NK-92 (cell line): ENCODE measurements at regions not wholly inside any gene's neighbourhood (a gene's known extent, or its start where the extent isn't known, plus 50 kb on each side); places are given as distances from the start of the nearest gene placed in this dataset.
A peak's percentile ranks its signal among the peaks of the same experiment; 100 is the strongest.

Experiments used
- DNase-seq: peaks from one replicate; lab custom pipeline; 2025; ENCODE audit not compliant: unreplicated experiment; lab: John Stamatoyannopoulos, UW

GRCh38 chr6:2563635-2564034 lies 187.1 kb downstream of the MYLK4 start:
- DNase-seq = no peak

- DNase-seq = no peak
Measured at GRCh38 chr6:2562721-2563451, 187.8 kb downstream of the MYLK4 start.

GRCh38 chr6:2560917-2561698 lies 189.6 kb downstream of the MYLK4 start:
- DNase-seq = no peak

GRCh38 chr6:2560140-2560818 lies 190.4 kb downstream of the MYLK4 start:
- no peak for DNase-seq

GRCh38 chr6:2558861-2559801 lies 191.6 kb downstream of the MYLK4 start:
- DNase-seq = no peak

GRCh38 chr6:2558098-2558680 lies 192.5 kb downstream of the MYLK4 start:
- DNase-seq = no peak

DNA sequence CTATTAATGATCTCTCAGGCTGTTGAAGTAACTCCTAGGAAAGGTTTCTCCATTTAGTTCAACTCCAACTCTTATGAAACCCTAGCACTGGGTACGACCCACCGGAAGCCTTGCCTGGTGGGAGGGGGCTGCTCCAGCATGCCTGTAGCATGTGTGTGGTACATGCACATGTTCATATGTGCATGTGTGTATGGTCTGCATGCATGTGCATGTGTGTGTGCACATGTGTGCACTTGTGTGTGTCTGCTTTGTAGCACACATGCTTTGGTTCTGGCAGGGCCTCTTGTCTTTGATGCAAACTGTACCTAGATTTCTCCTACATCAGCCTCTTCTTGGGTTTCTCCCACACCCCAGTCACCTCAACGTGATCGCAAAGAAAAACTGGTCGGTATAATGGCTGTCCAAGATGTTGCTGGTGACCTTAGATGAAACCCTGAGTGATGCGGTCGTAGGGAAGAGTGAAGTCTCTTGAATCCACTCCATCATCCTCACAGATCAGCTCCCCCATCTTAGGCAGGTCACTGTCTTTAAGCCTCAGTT lies 193.5 kb downstream of the MYLK4 start:
- DNase-seq = no peak

DNA sequence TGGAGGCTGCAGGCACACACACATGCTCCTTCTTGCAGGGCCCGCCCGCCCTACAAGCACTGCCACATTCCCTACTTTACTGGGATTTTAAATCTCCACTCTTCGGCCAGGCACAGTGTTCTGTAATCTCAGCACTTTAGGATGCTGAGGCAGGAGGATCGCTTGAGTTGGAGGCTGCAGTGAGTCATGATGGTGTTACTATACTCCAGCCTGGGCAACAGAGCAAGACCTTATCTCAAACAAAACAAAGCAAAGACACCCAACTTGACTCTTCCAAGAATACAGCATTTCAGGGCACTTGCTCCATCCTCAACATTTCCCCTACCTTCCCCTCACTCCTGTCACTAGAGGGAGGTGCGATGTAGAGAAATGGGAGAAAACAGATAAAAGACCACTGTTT lies 194.0 kb downstream of the MYLK4 start:
- DNase-seq = no peak

DNA sequence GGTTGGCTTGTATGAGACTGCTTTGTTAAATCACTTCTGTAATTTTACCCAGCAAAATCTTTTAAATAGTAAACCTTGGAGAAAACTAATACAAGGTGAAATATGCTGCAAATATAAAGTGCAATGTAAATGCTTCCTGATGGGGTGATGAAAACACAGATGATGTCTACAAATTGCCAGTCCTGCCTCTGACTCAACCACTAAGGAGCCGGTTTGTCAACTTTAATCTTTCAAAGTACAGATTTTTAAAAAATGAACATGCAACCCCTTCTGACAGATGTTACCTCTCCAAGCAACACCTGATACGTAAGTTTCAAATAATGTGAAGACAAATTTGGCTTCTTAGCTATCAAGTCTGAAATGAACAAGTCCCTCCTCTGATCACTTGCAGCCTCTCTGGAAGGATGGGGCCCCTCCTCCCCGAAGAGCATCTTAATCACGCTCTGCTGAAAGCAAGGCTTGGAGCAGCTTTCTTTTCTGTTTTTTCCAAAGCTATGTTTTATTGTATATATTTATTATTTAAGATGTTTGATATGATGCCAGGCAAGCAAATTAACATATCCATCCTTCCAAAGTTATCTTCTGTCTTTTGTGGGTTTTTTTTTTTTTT lies 196.0 kb downstream of the MYLK4 start:
- no peak for DNase-seq

GRCh38 chr6:2552526-2553154 lies 198.1 kb downstream of the MYLK4 start:
- no peak for DNase-seq

GRCh38 chr6:2551705-2552104 lies 199.0 kb downstream of the MYLK4 start:
- no peak for DNase-seq

GRCh38 chr6:2550247-2550646 lies 200.5 kb downstream of the MYLK4 start:
- no peak for DNase-seq

GRCh38 chr6:2549834-2550233 lies 200.9 kb downstream of the MYLK4 start:
- DNase-seq = no peak

GRCh38 chr6:2547355-2547754 lies 203.4 kb downstream of the MYLK4 start:
- DNase-seq = no peak

DNA sequence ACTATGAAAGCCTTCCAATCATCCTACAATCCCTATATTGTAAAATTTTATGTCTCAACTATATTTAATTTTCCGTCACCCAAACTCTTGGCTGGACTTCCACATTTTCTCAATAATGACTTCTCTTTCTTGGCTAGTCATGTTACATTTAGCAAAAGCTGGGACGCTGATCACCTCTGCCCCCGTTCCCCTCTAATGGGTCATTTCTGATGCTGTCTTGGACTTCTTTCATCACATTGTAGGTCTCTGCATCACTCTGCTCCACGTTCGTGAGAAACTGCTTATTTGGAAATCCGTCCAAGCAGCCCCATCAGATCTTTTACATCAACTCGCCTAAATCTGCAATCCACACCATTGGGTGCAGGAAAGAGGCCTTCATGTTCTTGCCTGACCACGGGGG lies 203.8 kb downstream of the MYLK4 start:
- no peak for DNase-seq

- no peak for DNase-seq
Measured at GRCh38 chr6:2545383-2546038, 205.2 kb downstream of the MYLK4 start.

GRCh38 chr6:2543321-2543720 lies 207.4 kb downstream of the MYLK4 start:
- DNase-seq = no peak

DNA sequence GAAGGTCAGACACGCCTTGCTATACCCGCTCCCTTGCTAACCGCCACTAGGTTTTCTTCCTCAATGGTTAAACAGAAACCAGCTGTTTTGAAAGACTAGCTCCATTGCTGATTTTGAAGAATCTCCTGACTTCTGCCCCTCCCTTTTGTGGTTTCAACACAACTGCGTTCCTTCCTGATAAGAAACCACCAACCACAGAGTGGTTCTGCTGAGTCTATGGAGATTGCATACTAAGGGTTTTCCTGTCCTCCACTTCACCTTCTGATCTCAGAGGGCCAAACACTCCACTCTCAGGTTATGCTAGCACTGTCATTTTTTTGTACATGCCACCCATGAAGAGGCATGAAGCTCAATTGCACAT lies 207.9 kb downstream of the MYLK4 start:
- DNase-seq = peak; percentile 14
